Prostate gland (tissue), 2 donors: ENCODE measurements at regions not wholly inside any gene's neighbourhood (a gene's known extent, or its start where the extent isn't known, plus 50 kb on each side); places are given as distances from the start of the nearest gene placed in this dataset.

ENCODE experiments used
- DNase-seq: peaks from one replicate; pipeline ENCODE4 v3.0.0-alpha.2; 2019; ENCODE audit warnings: low spot score
- H3K27ac ChIP-seq, 2 donors: fragments of 200-600 bp; sonication (generic); 2 replicates each; pipeline ENCODE4 v1.5.1; 2017 to 2019
- H3K27me3 ChIP-seq: fragments of 200-600 bp; sonication (generic); replicated peaks from 2 replicates; pipeline ENCODE4 v1.5.1; 2019; ENCODE audit not compliant: insufficient read depth
- H3K36me3 ChIP-seq, 2 donors: fragments of 200-600 bp; sonication (generic); 1 replicate in 1 of 2; 2 replicates in 1 of 2; pipeline versions ENCODE4 v1.5.1 to v1.8.1; 2017 to 2019
- H3K4me1 ChIP-seq: fragments of 200-600 bp; sonication (generic); replicated peaks from 2 replicates; pipeline ENCODE4 v1.5.1; 2019
- H3K4me3 ChIP-seq, 2 donors: fragments of 200-600 bp; sonication (generic); 2 replicates each; pipeline ENCODE4 v1.5.1; 2017 to 2019
- H3K9me3 ChIP-seq: fragments of 200-600 bp; sonication (generic); 2 replicates; pipeline ENCODE4 v1.5.1; 2017
- CTCF ChIP-seq, 4 experiments: fragments of 200-600 bp in 2 of 4; fragments of 450-650 bp in 2 of 4; sonication (generic) in 2 of 4; IDR thresholded peaks; 1 replicate in 3 of 4; 2 replicates in 1 of 4; pipeline ENCODE4 v1.5.1; 2016 to 2019; ENCODE audit warnings: antibody characterized with exemption in 4 of 4, mild to moderate bottlenecking in 2 of 4, moderate library complexity in 2 of 4
- POLR2A ChIP-seq: fragments of 450-650 bp; IDR thresholded peaks from one replicate; pipeline ENCODE4 v1.6.1; 2016; ENCODE audit warnings: antibody characterized with exemption, mild to moderate bottlenecking
- POLR2AphosphoS5 ChIP-seq: sonication (generic); formaldehyde crosslinking; IDR thresholded peaks from one replicate; pipeline ENCODE4 v1.6.1; 2017; ENCODE audit warnings: antibody characterized with exemption
- WGBS: methylation state at CpG from one replicate; pipeline ENCODE4 v1.1.5; 2018; 5-methylcytosine and 5-hydroxymethylcytosine counted together
- intact Hi-C: fragments of 100-400 bp; cut with DNase I; formaldehyde crosslinking; loops from one replicate; pipeline ENCODE4 v1.14.2; 2022

DNA sequence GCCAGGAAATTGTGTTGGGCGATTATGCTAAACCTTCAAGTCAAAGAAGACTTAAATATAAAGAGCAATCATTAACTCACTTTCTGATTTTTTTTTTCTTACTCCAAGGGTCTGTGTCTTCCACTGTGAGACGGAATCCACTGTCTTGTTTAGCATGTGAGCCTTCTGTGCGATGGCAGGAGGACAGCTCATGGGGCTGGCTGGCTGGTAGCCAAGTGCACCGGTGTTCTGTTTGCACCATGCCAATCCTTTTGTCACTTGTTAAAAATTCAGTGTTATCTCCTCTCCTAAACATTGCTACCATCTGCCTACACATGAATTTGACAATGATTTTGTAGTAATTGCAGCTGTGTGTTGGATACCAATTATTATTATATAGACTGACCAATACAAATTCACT lies 1056.3 kb upstream of the IGFBP7 start:
- Histone ChIP-seq H3K4me3 (no peak overlapping the region), H3K36me3 (no peaks in the 10 kb centered on the region), H3K4me1 (no peaks in the 10 kb centered on the region), H3K27ac (no peak overlapping the region), H3K9me3 (no peaks in the 10 kb centered on the region), H3K27me3 (no peaks in the 10 kb centered on the region)
- no peak for DNase-seq
- intact Hi-C loops: no loop called here
- WGBS: 50% methylated on average over 4 of the region's 4 CpGs
- TF ChIP-seq POLR2A (no peak), CTCF (IDR thresholded peaks at IDR 0.05) (no peak), POLR2AphosphoS5 (no peak)

GRCh38 chr4:58163156-58163555 lies 1053.0 kb upstream of the IGFBP7 start:
- no peak overlapping the region for H3K27ac ChIP-seq
- no peaks in the 10 kb centered on the region for H3K27me3 ChIP-seq
- no peak for TF ChIP-seq CTCF (IDR thresholded peaks at IDR 0.05)
- TF ChIP-seq POLR2AphosphoS5: no peak
- TF ChIP-seq POLR2A: no peak
- no peaks in the 10 kb centered on the region for H3K9me3 ChIP-seq
- no peak for DNase-seq
- intact Hi-C loops: no loop called here
- no peaks in the 10 kb centered on the region for H3K36me3 ChIP-seq
- no peaks in the 10 kb centered on the region for H3K4me1 ChIP-seq
- WGBS: 19% methylated on average over 2 of the region's 2 CpGs
- H3K4me3 ChIP-seq: no peak overlapping the region

DNA sequence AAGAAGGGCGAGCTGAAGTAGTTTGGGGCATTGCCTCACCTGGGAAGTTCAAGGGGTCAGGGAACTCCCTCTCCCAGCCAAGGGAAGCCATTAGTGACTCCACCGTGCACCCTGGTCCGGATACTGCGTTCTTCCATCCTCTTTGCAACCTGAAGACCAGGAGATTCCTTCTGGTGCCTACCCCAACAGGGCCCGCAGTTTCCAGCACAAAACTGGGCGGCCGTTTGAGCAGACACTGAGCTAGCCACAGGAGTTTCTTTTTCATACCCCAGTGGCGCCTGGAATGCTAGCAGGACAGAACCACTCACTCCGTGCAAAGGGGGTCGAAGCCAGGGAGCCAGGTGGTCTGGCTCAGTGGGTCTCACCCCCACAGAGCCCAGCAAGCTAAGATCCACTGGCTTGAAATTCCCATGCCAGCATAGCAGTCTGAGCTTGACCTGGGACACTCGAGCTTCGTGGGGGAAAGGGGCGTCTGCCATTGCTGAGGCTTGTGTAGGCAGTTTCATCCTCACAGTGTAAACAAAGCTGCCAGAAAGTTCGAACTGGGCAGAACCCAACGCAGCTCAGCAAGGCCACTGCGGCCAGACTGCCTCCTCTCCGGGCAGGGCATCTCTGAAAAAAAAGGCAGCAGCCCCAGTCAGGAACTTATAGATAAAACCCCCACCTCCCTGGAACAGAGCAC lies 1039.4 kb upstream of the IGFBP7 start:
- H3K36me3 ChIP-seq: no peaks in the 10 kb centered on the region
- intact Hi-C loops: no loop called here

GRCh38 chr4:58144721-58145120 lies 1034.5 kb upstream of the IGFBP7 start:
- Histone ChIP-seq H3K36me3 (no peaks in the 10 kb centered on the region), H3K9me3 (no peaks in the 10 kb centered on the region), H3K4me1 (no peaks in the 10 kb centered on the region), H3K27me3 (no peaks in the 10 kb centered on the region), H3K4me3 (no peak overlapping the region), H3K27ac (no peak overlapping the region)
- no peak for TF ChIP-seq POLR2A
- no peak for TF ChIP-seq POLR2AphosphoS5
- no peak for TF ChIP-seq CTCF (IDR thresholded peaks at IDR 0.05)
- DNase-seq: no peak
- intact Hi-C loops: no loop called here
- WGBS: 88% methylated on average over 1 of the region's 1 CpG

More for the DNA sequence above, 1039.4 kb upstream of the IGFBP7 start:
- Histone ChIP-seq H3K27me3 (no peaks in the 10 kb centered on the region), H3K4me3 (no peak overlapping the region), H3K4me1 (no peaks in the 10 kb centered on the region), H3K9me3 (no peaks in the 10 kb centered on the region), H3K27ac (no peak overlapping the region)
- no peak for TF ChIP-seq POLR2A
- no peak for TF ChIP-seq CTCF (IDR thresholded peaks at IDR 0.05)
- TF ChIP-seq POLR2AphosphoS5: no peak
- WGBS: 87% methylated on average over 17 of the region's 17 CpGs
- no peak for DNase-seq
